Erythroblast (primary cell): ENCODE measurements at regions not wholly inside any gene's neighbourhood (a gene's known extent, or its start where the extent isn't known, plus 50 kb on each side); places are given as distances from the start of the nearest gene placed in this dataset.
"Not testable (repeated sequence)": the region's sequence is repeated elsewhere in the genome, so short reads cannot be mapped to it uniquely, and the experiment has no call there.

Source experiments
- GATA1 ChIP-seq: IDR thresholded peaks from 2 replicates; pipeline ENCODE4 v1.6.1; 2011; ENCODE audit warnings: low read depth, mild to moderate bottlenecking, control low read depth, low read length, moderate library complexity
- POLR2A ChIP-seq: IDR thresholded peaks from 2 replicates; pipeline ENCODE4 v1.6.1; 2011; ENCODE audit warnings: mild to moderate bottlenecking, low read length

GRCh38 chr10:22060984-22061383 is 57.5 kb upstream of the DNAJC1 start:
- not testable (repeated sequence) for TF ChIP-seq POLR2A, GATA1
